Activated B cell treated with CpG ODN at 0.5 μM for 24 hours (primary cell): ENCODE measurements at regions not wholly inside any gene's neighbourhood (a gene's known extent, or its start where the extent isn't known, plus 50 kb on each side); places are given as distances from the start of the nearest gene placed in this dataset.
"Not testable (repeated sequence)": the region's sequence is repeated elsewhere in the genome, so short reads cannot be mapped to it uniquely, and the experiment has no call there.

Experiments used
- ATAC-seq: fragments of 200-7000 bp; cut with Tn5 transposase; one replicate; pipeline ENCODE4 v1.10.0; 2021; ENCODE audit warnings: low read depth, mild to moderate bottlenecking, moderate library complexity
- CTCF ChIA-PET: fragments of 350-600 bp; sonication (Branson Sonifier 250); formaldehyde crosslinking; loops from one replicate; lab custom pipeline; 2021; ENCODE audit warnings: antibody characterized with exemption; lab: Charles Lee
- POLR2A ChIA-PET: fragments of 350-600 bp; sonication (Branson Sonifier 250); formaldehyde crosslinking; loops from one replicate; lab custom pipeline; 2021; ENCODE audit warnings: antibody characterized with exemption; lab: Charles Lee
- DNase-seq: peaks from one replicate; pipeline ENCODE4 v3.0.0; 2022
- H3K27ac Mint-ChIP-seq: one replicate; pipeline ENCODE4 v1.8.0; 2020; ENCODE audit warnings: mixed read lengths
- H3K27me3 Mint-ChIP-seq: one replicate; pipeline ENCODE4 v1.8.0; 2021; ENCODE audit warnings: mixed read lengths
- H3K36me3 Mint-ChIP-seq: one replicate; pipeline ENCODE4 v1.8.0; 2021; ENCODE audit warnings: low read depth, mixed read lengths
- H3K4me1 Mint-ChIP-seq: one replicate; pipeline ENCODE4 v1.8.0; 2021; ENCODE audit warnings: mixed read lengths
- H3K4me3 Mint-ChIP-seq: one replicate; pipeline ENCODE4 v1.8.0; 2020; ENCODE audit warnings: mild to moderate bottlenecking, mixed read lengths
- H3K9me3 Mint-ChIP-seq: one replicate; pipeline ENCODE4 v1.8.0; 2020; ENCODE audit warnings: mixed read lengths
- CTCF ChIP-seq: fragments of 200-600 bp; IDR thresholded peaks from one replicate; pipeline ENCODE4 v1.8.0; 2022; ENCODE audit warnings: antibody characterized with exemption, mild to moderate bottlenecking
- intact Hi-C: fragments of 100-400 bp; cut with micrococcal nuclease; formaldehyde crosslinking; loops from one replicate; pipeline ENCODE4 v1.15.1; 2024

- no peak overlapping the region for H3K4me3 Mint-ChIP-seq
- DNase-seq (no peak), ATAC-seq (no peak)
- no peak overlapping the region for H3K27ac Mint-ChIP-seq
- POLR2A ChIA-PET, result no interaction called here
- CTCF ChIA-PET, result no interaction called here
- no peaks in the 10 kb centered on the region for H3K36me3 Mint-ChIP-seq
- no peaks in the 10 kb centered on the region for H3K4me1 Mint-ChIP-seq
- H3K9me3 Mint-ChIP-seq, result no peaks in the 10 kb centered on the region
- intact Hi-C loops, result no loop called here
- no peak for TF ChIP-seq CTCF
- H3K27me3 Mint-ChIP-seq, result no peaks in the 10 kb centered on the region
These were observed 99.4 kb downstream of the LUZP4 start for GRCh38 chrX:115388879-115389278.

- ATAC-seq, result no peak
- H3K4me3 Mint-ChIP-seq, result no peak overlapping the region
- no peak overlapping the region for H3K27ac Mint-ChIP-seq
- POLR2A ChIA-PET, result no interaction called here
- H3K4me1 Mint-ChIP-seq, result no peaks in the 10 kb centered on the region
- no peaks in the 10 kb centered on the region for H3K9me3 Mint-ChIP-seq
- no peak for TF ChIP-seq CTCF
- no peaks in the 10 kb centered on the region for H3K36me3 Mint-ChIP-seq
- CTCF ChIA-PET, result no interaction called here
- intact Hi-C loops, result loop anchor here (10.0 kb wide), 1 partner anchor 55 kb away; no protein-coding TSS in a partner anchor
- DNase-seq, result no peak
- no peaks in the 10 kb centered on the region for H3K27me3 Mint-ChIP-seq
These were observed 100.6 kb downstream of the LUZP4 start for GRCh38 chrX:115390078-115390477.

- Mint-ChIP-seq H3K27me3 (no peaks in the 10 kb centered on the region), H3K27ac (no peak overlapping the region), H3K4me3 (no peak overlapping the region), H3K9me3 (no peaks in the 10 kb centered on the region), H3K4me1 (no peaks in the 10 kb centered on the region), H3K36me3 (no peaks in the 10 kb centered on the region)
- intact Hi-C loops, result loop anchor here (10.0 kb wide), 1 partner anchor 57 kb away; no protein-coding TSS in a partner anchor
- POLR2A ChIA-PET, result no interaction called here
- ATAC-seq (no peak), DNase-seq (no peak)
- TF ChIP-seq CTCF, result no peak
- CTCF ChIA-PET, result no interaction called here
These were observed 102.5 kb downstream of the LUZP4 start for GRCh38 chrX:115392031-115392430.

- ATAC-seq (no peak), DNase-seq (no peak)
- Mint-ChIP-seq H3K27me3 (no peaks in the 10 kb centered on the region), H3K9me3 (no peaks in the 10 kb centered on the region), H3K36me3 (no peaks in the 10 kb centered on the region), H3K4me3 (no peak overlapping the region), H3K4me1 (no peaks in the 10 kb centered on the region), H3K27ac (no peak overlapping the region)
- intact Hi-C loops, result loop anchor here (10.0 kb wide), 1 partner anchor 58 kb away; no protein-coding TSS in a partner anchor
- ChIA-PET CTCF (no interaction called here), POLR2A (no interaction called here)
- TF ChIP-seq CTCF, result no peak
These were observed 103.4 kb downstream of the LUZP4 start for GRCh38 chrX:115392871-115393270.

GRCh38 chrX:115393271-115393670 is 103.8 kb downstream of the LUZP4 start:
- Mint-ChIP-seq H3K9me3 (no peaks in the 10 kb centered on the region), H3K27me3 (no peaks in the 10 kb centered on the region), H3K4me1 (no peaks in the 10 kb centered on the region), H3K27ac (no peak overlapping the region), H3K36me3 (no peaks in the 10 kb centered on the region), H3K4me3 (no peak overlapping the region)
- intact Hi-C loops, result loop anchor here (10.0 kb wide), 1 partner anchor 58 kb away; no protein-coding TSS in a partner anchor
- ATAC-seq (no peak), DNase-seq (no peak)
- POLR2A ChIA-PET, result no interaction called here
- no peak for TF ChIP-seq CTCF
- CTCF ChIA-PET, result no interaction called here

GRCh38 chrX:115394806-115395205 is 105.3 kb downstream of the LUZP4 start:
- POLR2A ChIA-PET, H3K36me3 Mint-ChIP-seq, H3K9me3 Mint-ChIP-seq, H3K27me3 Mint-ChIP-seq, H3K4me3 Mint-ChIP-seq, ATAC-seq, CTCF ChIA-PET, H3K27ac Mint-ChIP-seq, H3K4me1 Mint-ChIP-seq, DNase-seq: not testable (repeated sequence)
- intact Hi-C loops, result loop anchor here (10.0 kb wide), 1 partner anchor 60 kb away; no protein-coding TSS in a partner anchor
